ENCODE measurements at regions not wholly inside any gene's neighbourhood (a gene's known extent, or its start where the extent isn't known, plus 50 kb on each side); places are given as distances from the start of the nearest gene placed in this dataset.

- Histone ChIP-seq H3K4me1 (ENCODE audit: control insufficient read depth in 1 of 2, insufficient read depth in 2 of 2, low read length in 2 of 2) (no peaks in the 10 kb centered on the region), H2AFZ (ENCODE audit: low read depth, low read length, poor library complexity, severe bottlenecking) (no peak overlapping the region), H3K79me2 (ENCODE audit: insufficient read depth, low read length) (no peaks in the 10 kb centered on the region), H3K36me3 (ENCODE audit: control insufficient read depth in 1 of 2, insufficient read depth in 2 of 2, low read length in 2 of 2) (no peaks in the 10 kb centered on the region), H3K27me3 (ENCODE audit: insufficient read depth, low read length) (no peaks in the 10 kb centered on the region; the same call in 1 of the 2 replicates), H4K20me1 (ENCODE audit: insufficient read depth) (no peaks in the 10 kb centered on the region), H3K9me3 (ENCODE audit: control insufficient read depth in 1 of 2, insufficient read depth in 1 of 2, low read depth in 1 of 2, low read length in 2 of 2) (no peaks in the 10 kb centered on the region), H3K27ac (ENCODE audit: low read depth, low read length) (no peak overlapping the region), H3K4me3 (replicated peaks in 1 of 2; ENCODE audit: low read depth in 1 of 2, low read length in 2 of 2) (no peak overlapping the region), H3K4me2 (ENCODE audit: low read length) (no peak overlapping the region), H3K9ac (ENCODE audit: low read length) (no peak overlapping the region), H3K9me2 (ENCODE audit: insufficient read depth) (no peaks in the 10 kb centered on the region)
- no peak for TF ChIP-seq RAD21 (IDR thresholded peaks at IDR 0.05; ENCODE audit: low read depth)
- TF ChIP-seq ZNF274 (IDR thresholded peaks at IDR 0.05; ENCODE audit: low read depth, low read length): no peak
- TF ChIP-seq YY1 (IDR thresholded peaks at IDR 0.05; ENCODE audit: extremely low read depth, insufficient replicate concordance, low read depth, low read length): no peak
- TF ChIP-seq EZH2phosphoT487 (IDR thresholded peaks at IDR 0.05; ENCODE audit: borderline replicate concordance): no peak
- TF ChIP-seq EGR1 (IDR thresholded peaks at IDR 0.05; ENCODE audit: low read depth): no peak
- TF ChIP-seq ELF1 (IDR thresholded peaks at IDR 0.05; ENCODE audit: borderline replicate concordance, low read depth): no peak
- no peak for TF ChIP-seq SP1 (IDR thresholded peaks at IDR 0.05; ENCODE audit: low read depth)
- ChIA-PET CTCF (no interaction called here), POLR2A (no interaction called here), RAD21 (ENCODE audit: low non-redundant PET in 1 of 2, low total read pairs in 2 of 2, uncharacterized antibody in 2 of 2, unreplicated experiment in 2 of 2) (no interaction called here)
- no TSS peak for BruUV-seq (replicated peaks)
- ATAC-seq: no peak
- intact Hi-C loops (cut with micrococcal nuclease): no loop called here
- DNase-seq (ENCODE audit: low read depth, low spot score): no peak
These were observed 132.2 kb upstream of the SPEF2 start for GRCh38 chr5:35485487-35485886.

- Histone ChIP-seq H3K4me2 (ENCODE audit: low read length) (no peak overlapping the region), H3K4me1 (ENCODE audit: control insufficient read depth in 1 of 2, insufficient read depth in 2 of 2, low read length in 2 of 2) (no peaks in the 10 kb centered on the region), H3K9ac (ENCODE audit: low read length) (no peak overlapping the region), H3K27me3 (ENCODE audit: insufficient read depth, low read length) (no peaks in the 10 kb centered on the region; the same call in 1 of the 2 replicates), H4K20me1 (ENCODE audit: insufficient read depth) (no peaks in the 10 kb centered on the region), H3K4me3 (replicated peaks in 1 of 2; ENCODE audit: low read depth in 1 of 2, low read length in 2 of 2) (no peak overlapping the region), H3K79me2 (ENCODE audit: insufficient read depth, low read length) (no peaks in the 10 kb centered on the region), H3K9me3 (ENCODE audit: control insufficient read depth in 1 of 2, insufficient read depth in 1 of 2, low read depth in 1 of 2, low read length in 2 of 2) (no peaks in the 10 kb centered on the region), H3K36me3 (ENCODE audit: control insufficient read depth in 1 of 2, insufficient read depth in 2 of 2, low read length in 2 of 2) (no peaks in the 10 kb centered on the region), H3K27ac (ENCODE audit: low read depth, low read length) (no peak overlapping the region), H2AFZ (ENCODE audit: low read depth, low read length, poor library complexity, severe bottlenecking) (no peak overlapping the region), H3K9me2 (ENCODE audit: insufficient read depth) (no peaks in the 10 kb centered on the region)
- TF ChIP-seq ATF3 (IDR thresholded peaks at IDR 0.05) (no peak), ZBTB33 (IDR thresholded peaks at IDR 0.05; ENCODE audit: extremely low read depth, insufficient replicate concordance, low read length) (no peak), EZH2phosphoT487 (IDR thresholded peaks at IDR 0.05; ENCODE audit: borderline replicate concordance) (no peak), ZNF274 (IDR thresholded peaks at IDR 0.05; ENCODE audit: low read depth, low read length) (no peak), EGR1 (IDR thresholded peaks at IDR 0.05; ENCODE audit: low read depth) (no peak), MAX (IDR thresholded peaks at IDR 0.05) (no peak), RAD21 (IDR thresholded peaks at IDR 0.05; ENCODE audit: low read depth) (no peak), POLR2A (IDR thresholded peaks at IDR 0.05; ENCODE audit: borderline replicate concordance, extremely low read depth, insufficient read depth, insufficient read length) (no peak), SIN3A (IDR thresholded peaks at IDR 0.05; ENCODE audit: low read depth) (no peak), CTCF (IDR thresholded peaks at IDR 0.05 in 2 of 3, conservative IDR thresholded peaks at IDR 0.05 in 1 of 3; ENCODE audit: borderline replicate concordance in 1 of 3, insufficient read depth in 1 of 3, low read depth in 2 of 3, low read length in 2 of 3) (no peak), CBX3 (IDR thresholded peaks at IDR 0.05; ENCODE audit: low read depth) (no peak), CEBPB (IDR thresholded peaks at IDR 0.05; ENCODE audit: low read depth) (no peak)
- ATAC-seq (no peak), DNase-seq (ENCODE audit: low read depth, low spot score) (no peak)
- POLR2A ChIA-PET: no interaction called here
- BruUV-seq (replicated peaks): no TSS peak
- RAD21 ChIA-PET (ENCODE audit: low non-redundant PET in 1 of 2, low total read pairs in 2 of 2, uncharacterized antibody in 2 of 2, unreplicated experiment in 2 of 2): no interaction called here
- CTCF ChIA-PET: no interaction called here
- intact Hi-C loops (cut with micrococcal nuclease): no loop called here
These were observed 133.4 kb upstream of the SPEF2 start for GRCh38 chr5:35484241-35484640.

Data from HCT116 (cell line).